HG02870 (cell line): ENCODE measurements at regions not wholly inside any gene's neighbourhood (a gene's known extent, or its start where the extent isn't known, plus 50 kb on each side); places are given as distances from the start of the nearest gene placed in this dataset.

ENCODE experiments used
- ATAC-seq: cut with Tn5 transposase; IDR thresholded peaks from one replicate; pipeline ENCODE4 v1.9.1; 2021; ENCODE audit warnings: mild to moderate bottlenecking, moderate library complexity; ENCODE audit not compliant: unreplicated experiment

- no peak for ATAC-seq
These were observed 176.7 kb downstream of the SOX9 start for GRCh38 chr17:72297326-72298115.

GRCh38 chr17:72299100-72299499 lies 178.3 kb downstream of the SOX9 start:
- no peak for ATAC-seq

DNA sequence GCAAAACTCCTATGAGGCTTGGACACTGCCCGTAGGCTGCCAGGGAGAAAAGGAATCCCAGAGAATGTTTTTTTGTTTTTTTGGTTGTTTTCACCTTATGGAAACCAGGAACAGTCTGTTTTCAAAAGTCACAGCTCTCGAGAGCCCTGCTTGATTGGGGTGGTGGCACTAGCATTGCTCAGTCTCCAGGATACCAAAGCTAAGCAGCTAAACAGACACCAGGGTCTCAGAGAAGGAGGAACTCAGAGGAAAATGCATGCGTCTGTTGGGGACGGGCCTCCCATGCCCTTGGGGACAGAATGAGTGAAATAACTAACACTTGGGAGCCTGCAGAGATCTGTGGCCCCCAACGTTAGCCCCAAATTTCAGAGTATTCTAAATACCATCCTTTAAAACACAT lies 178.8 kb downstream of the SOX9 start:
- ATAC-seq = no peak

DNA sequence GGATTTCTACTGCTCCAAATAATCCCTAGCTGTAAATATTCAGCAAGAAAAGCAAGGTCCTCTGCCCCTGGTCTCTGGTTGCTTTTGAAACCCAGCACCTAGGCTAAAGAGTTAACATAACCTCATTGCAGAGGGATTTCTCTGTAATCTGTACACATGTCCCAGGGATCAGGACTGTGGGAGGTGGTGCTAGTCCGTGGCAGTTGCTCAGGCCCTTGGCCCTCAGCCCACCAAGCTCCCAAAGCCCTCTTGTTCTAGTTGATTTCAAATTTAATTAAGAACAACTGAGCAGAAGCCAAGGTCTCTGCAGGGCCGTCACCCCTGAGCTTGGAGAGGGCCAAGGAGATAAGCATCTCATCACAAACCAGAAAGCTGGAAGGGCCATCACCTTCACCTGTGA lies 181.1 kb downstream of the SOX9 start:
- no peak for ATAC-seq

DNA sequence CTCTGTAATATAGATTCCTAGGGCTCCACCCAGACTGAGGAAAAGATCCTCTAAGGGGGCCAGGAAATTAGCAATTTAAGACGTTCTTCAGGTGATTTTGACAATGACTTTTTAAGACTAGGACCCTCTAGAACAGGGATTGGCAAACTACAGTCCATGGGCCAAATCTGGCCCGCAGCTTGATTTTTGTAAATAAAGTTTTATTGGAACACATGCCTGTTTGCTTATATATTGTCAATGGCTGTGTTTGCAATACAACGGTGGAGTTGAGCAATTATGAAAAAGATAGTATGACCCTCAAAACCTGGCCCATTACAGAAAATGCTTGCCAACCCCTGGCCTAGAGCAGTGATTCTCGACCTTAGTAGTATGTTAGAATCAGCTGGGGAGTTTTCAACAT lies 181.9 kb downstream of the SOX9 start:
- ATAC-seq = no peak

DNA sequence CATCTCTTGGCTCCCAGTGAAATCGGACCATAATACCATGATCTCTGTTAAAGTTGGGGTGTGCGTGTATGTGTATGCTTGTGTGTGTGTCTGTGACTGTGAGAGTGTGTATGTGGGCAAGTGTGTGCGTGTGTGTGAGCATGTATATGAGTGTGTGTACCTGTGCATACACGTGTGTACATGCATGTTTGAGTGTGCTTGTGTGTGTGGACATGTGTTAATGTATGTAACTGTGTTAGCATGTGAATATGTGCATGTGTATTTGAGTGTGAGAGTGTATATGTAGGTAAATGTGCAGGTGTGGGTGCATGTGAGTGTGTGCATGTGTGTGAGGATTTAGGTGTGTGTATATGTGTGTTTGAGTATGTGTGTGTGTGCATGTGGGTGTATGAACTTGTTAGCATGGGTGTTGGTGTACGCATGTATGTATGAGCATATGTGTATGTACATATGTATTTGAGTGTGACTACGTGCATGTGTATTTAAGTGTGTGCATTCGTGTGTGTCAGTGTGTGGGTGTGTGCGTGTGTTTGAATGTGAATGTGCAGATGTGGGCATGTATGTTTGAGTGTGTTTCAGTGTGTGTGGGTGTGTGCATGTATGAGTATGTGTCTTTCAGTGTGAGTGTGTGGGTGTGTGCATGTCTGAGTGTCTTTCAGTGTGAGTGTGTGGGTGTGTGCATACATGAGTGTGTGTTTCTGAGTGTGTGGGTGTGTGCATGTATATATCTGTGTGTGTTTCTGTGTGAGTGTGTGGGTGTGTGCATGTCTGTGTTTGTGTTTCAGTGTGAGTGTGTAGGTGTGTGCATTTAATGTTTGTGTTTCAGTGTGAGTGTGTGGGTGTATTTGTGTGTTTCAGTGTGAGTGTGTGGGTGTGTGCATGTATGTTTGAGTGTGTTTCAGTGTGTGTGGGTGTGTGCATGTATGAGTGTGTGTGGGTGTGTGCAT lies 183.2 kb downstream of the SOX9 start:
- ATAC-seq = no peak

- ATAC-seq = no peak
These were observed 184.0 kb downstream of the SOX9 start for GRCh38 chr17:72304859-72305258.

DNA sequence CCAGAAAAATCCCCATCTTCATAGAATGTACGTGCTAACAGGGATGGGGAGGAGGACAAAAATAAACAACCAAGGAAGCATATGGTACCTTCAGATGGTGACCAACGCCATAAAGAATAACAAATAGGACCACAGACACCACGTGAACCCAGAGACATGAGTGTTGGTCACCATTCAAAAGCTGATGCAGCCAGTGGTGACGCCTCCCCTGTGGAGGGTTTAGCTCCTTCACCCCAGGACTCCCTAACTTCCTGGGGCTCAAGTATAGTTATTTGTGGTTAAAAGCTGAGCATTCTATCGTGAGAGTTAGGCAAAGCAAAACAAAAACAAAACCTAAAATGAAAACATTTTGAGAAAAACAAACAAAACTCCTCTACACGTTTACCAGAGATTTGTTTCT lies 184.7 kb downstream of the SOX9 start:
- ATAC-seq = no peak

DNA sequence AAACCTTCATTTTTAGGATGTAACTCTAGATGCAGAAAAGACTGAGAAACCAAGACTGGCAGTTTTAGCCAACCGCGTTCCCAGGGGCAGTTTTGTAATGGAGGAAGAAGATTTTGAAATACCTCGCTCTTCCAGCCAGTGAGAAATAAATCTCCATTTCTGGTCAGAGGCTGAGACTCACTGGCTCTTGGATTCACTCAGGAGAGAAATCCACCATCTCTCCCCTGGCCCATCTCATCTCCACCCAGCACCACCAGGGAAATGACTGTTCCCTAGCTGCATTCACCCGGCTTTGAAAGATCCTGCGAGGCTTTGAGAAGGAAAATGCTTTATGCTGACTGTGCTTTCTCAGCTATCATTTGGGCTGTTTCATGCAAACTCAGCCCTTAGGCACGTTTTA lies 185.2 kb downstream of the SOX9 start:
- no peak for ATAC-seq

- ATAC-seq = no peak
These were observed 187.0 kb downstream of the SOX9 start for GRCh38 chr17:72307836-72308235.

DNA sequence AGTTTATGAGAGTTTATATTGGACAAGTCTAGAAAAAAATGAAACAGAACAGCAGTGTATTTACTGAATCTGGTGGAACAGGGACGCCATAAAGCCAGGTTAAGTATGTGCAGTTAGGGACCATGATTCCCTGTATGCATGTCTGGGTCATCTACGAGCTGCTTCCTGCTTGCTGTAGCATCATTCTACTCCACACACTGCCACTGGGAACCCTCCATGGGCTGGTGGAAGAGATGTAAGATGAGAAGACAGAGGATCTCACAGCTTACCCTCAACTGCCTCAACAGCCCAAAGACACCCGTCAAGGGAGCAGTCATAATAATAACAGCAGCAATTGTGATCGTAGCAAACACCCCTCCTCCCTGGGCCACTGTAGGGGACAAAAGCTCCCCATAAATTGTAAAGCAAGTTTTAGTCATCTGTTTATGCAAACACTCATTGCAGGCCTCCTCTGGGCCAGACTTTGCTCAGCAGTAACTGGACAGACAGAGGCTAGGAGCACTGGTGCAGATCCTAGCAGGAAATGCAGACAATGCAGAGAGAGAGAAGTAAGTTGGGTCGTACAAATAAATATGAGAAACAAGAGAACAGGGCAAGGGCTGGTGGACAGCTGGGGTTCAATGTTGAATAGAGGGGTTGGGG lies 188.0 kb downstream of the SOX9 start:
- peak; percentile 62 for ATAC-seq

GRCh38 chr17:72311004-72311403 lies 190.2 kb downstream of the SOX9 start:
- no peak for ATAC-seq

DNA sequence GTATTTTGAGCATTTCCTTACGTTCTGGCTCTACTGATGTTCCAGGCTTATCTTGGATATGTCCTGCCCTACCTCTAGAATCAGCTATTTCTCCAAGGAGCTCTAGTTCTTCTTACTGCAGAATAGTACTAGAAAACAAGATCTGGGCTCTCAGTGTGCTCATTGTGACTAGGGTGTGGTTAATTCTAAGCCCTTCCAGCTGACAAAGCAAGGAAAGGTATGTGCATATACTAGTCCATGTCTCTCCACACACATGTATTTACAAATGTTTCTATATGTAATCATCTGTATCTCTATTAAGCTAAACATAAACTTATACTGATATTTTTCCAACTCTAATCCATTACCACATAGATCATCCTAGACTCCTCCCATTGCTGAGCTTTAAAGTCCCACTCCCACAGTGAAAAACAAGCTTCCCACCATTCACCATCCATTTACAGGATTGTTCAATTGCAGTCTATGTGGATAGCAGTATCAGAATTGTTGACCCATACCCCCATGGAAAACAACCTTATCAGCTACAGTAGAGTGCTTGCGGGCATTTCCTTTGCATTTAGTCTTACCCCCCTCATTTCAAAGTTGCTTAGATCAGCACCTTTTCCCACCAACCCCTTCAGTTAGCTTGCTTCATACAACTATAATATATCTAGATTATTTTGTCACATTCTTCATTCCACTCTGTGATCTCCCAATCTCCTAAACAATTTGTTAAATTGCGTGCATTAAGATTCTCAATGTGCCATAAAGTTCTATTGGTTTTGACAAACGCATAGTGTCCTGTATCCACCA lies 194.5 kb downstream of the SOX9 start:
- ATAC-seq = no peak

GRCh38 chr17:72318131-72318530 lies 197.3 kb downstream of the SOX9 start:
- no peak for ATAC-seq

DNA sequence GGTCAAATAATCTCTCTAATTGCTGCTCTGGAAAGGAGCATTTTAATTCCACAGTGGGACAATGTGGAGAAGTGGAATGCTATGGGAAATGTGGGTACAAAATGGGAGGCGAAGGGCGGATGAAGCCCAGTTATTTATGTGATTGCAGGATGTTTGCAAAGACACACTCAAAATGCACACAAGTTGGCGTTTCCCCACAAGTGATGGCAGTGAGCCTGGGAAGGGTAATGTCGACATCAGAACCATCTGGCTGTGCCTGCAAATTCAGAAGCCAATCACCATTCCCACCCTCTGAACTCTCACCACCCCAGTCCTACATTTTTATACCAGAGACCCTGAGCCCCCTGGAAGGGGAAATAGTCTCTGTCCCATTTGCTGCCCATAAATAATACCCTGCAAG lies 201.1 kb downstream of the SOX9 start:
- no peak for ATAC-seq

DNA sequence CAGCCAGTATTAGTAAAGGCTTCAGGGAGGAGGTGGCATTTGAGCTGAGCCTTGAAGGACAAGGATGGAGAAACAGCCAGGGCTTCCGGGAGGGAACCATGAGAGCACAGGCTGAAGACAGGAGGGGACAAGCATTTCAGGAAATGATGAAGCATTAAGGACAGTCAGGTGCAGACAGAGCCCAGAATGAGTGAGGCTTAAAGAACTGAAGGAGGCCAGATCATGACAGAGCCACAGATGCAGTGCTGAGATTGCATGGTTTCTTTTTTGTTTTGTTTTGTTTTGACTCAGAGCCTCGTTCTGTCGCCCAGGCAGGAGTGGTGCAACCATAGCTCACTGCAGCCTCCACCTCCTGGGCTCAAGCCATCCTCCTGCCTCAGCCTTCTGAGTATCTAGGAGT lies 211.5 kb downstream of the SOX9 start:
- peak; percentile 79 for ATAC-seq

DNA sequence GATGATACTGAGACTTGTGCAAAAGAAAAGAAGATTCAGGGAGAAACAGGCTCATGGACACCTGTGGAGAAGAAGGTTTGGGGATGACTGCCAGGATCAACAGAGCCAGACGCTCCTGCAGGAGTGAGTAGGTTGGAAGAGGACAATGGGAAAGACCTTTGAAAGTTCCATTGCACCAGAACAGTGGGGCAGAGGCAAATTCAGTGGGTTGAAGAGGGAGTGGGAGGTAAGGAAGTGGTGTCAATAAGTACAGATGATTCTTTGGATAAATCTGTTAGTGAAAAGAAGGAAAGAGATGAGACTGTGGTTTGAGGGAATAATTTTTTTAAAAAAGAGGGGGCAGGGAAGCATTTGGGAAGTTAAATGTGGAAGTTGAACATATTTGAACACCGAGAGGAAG lies 212.8 kb downstream of the SOX9 start:
- ATAC-seq = no peak

- ATAC-seq = no peak
These were observed 213.4 kb downstream of the SOX9 start for GRCh38 chr17:72334205-72334604.

GRCh38 chr17:72336026-72336803 lies 215.4 kb downstream of the SOX9 start:
- no peak for ATAC-seq

- no peak for ATAC-seq
These were observed 215.9 kb downstream of the SOX9 start for GRCh38 chr17:72336804-72337070.
